ENCODE measurements at regions not wholly inside any gene's neighbourhood (a gene's known extent, or its start where the extent isn't known, plus 50 kb on each side); places are given as distances from the start of the nearest gene placed in this dataset.

DNA sequence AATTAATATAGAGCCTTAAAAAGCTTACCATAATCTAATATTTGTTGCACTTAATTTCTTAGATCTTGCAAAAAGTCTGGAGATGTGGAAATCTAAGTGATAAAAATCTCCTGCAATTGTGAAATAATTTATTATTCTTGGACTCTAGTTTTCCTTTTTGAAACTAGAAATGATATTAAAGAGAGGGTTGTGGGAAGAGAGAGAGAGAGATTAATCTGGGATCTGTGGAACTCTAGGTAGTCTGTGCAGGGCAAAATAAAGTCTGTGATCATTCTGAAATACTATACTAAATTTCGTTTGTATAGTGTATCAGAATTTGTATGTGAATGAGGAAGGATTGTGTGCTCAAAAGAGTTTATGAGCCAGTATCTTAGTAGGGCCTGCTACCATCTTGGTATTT is 692.3 kb downstream of the RWDD3 start:
- Mint-ChIP-seq H3K9me3 (ENCODE audit: unreplicated experiment) (peaks cover 2% of the 10 kb centered on the region), H3K27ac (ENCODE audit: unreplicated experiment) (no peak overlapping the region), H3K4me1 (ENCODE audit: low read depth, unreplicated experiment) (no peaks in the 10 kb centered on the region), H3K4me3 (ENCODE audit: unreplicated experiment) (no peak overlapping the region), H3K27me3 (ENCODE audit: unreplicated experiment) (no peaks in the 10 kb centered on the region), H3K36me3 (ENCODE audit: unreplicated experiment) (no peaks in the 10 kb centered on the region)
- DNase-seq, result no peak
- no peak for TF ChIP-seq CTCF (IDR thresholded peaks at IDR 0.05; ENCODE audit: partially characterized antibody, unreplicated experiment)

GRCh38 chr1:95927061-95927460 is 693.1 kb downstream of the RWDD3 start:
- Mint-ChIP-seq H3K4me1 (ENCODE audit: low read depth, unreplicated experiment) (no peaks in the 10 kb centered on the region), H3K9me3 (ENCODE audit: unreplicated experiment) (peaks cover 2% of the 10 kb centered on the region)

GRCh38 chr1:95935719-95936118 is 701.7 kb downstream of the RWDD3 start:
- no peak for TF ChIP-seq CTCF (IDR thresholded peaks at IDR 0.05; ENCODE audit: partially characterized antibody, unreplicated experiment)
- Mint-ChIP-seq H3K27ac (ENCODE audit: unreplicated experiment) (no peak overlapping the region), H3K27me3 (ENCODE audit: unreplicated experiment) (no peaks in the 10 kb centered on the region), H3K36me3 (ENCODE audit: unreplicated experiment) (no peaks in the 10 kb centered on the region), H3K4me1 (ENCODE audit: low read depth, unreplicated experiment) (peaks cover 2% of the 10 kb centered on the region), H3K4me3 (ENCODE audit: unreplicated experiment) (no peak overlapping the region), H3K9me3 (ENCODE audit: unreplicated experiment) (no peaks in the 10 kb centered on the region)
- DNase-seq, result no peak

More at GRCh38 chr1:95927061-95927460, 693.1 kb downstream of the RWDD3 start:
- no peak for TF ChIP-seq CTCF (IDR thresholded peaks at IDR 0.05; ENCODE audit: partially characterized antibody, unreplicated experiment)
- DNase-seq, result no peak
- H3K27me3 Mint-ChIP-seq (ENCODE audit: unreplicated experiment), result no peaks in the 10 kb centered on the region
- no peaks in the 10 kb centered on the region for H3K36me3 Mint-ChIP-seq (ENCODE audit: unreplicated experiment)
- H3K27ac Mint-ChIP-seq (ENCODE audit: unreplicated experiment), result no peak overlapping the region
- H3K4me3 Mint-ChIP-seq (ENCODE audit: unreplicated experiment), result no peak overlapping the region

GRCh38 chr1:95941121-95941798 is 707.2 kb downstream of the RWDD3 start:
- Mint-ChIP-seq H3K27ac (ENCODE audit: unreplicated experiment) (no peak overlapping the region), H3K27me3 (ENCODE audit: unreplicated experiment) (no peaks in the 10 kb centered on the region), H3K36me3 (ENCODE audit: unreplicated experiment) (no peaks in the 10 kb centered on the region), H3K4me1 (ENCODE audit: low read depth, unreplicated experiment) (no peaks in the 10 kb centered on the region), H3K4me3 (ENCODE audit: unreplicated experiment) (no peak overlapping the region), H3K9me3 (ENCODE audit: unreplicated experiment) (no peaks in the 10 kb centered on the region)
- no peak for DNase-seq
- no peak for TF ChIP-seq CTCF (IDR thresholded peaks at IDR 0.05; ENCODE audit: partially characterized antibody, unreplicated experiment)

DNA sequence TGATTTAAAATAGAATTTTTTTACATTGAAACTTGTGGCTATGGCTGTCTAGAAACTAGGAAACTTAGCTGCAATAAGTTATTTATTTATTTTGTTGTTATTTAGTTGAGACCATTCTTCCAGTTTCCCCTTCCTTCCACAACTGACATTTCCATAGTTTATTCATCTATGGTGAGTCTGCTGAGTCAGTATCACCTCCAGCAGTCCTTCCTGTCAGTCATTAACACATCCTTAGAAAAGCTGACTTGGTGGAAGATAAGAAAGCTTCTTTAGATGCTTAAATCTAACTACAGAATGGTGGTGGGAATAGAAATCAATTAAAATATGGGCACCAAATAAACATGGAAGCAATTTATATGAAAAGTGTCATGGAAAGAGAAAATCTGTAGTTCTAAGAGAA is 714.0 kb downstream of the RWDD3 start:
- TF ChIP-seq CTCF (IDR thresholded peaks at IDR 0.05; ENCODE audit: partially characterized antibody, unreplicated experiment), result no peak
- Mint-ChIP-seq H3K27me3 (ENCODE audit: unreplicated experiment) (no peaks in the 10 kb centered on the region), H3K4me1 (ENCODE audit: low read depth, unreplicated experiment) (peaks cover 7% of the 10 kb centered on the region), H3K36me3 (ENCODE audit: unreplicated experiment) (no peaks in the 10 kb centered on the region), H3K9me3 (ENCODE audit: unreplicated experiment) (peaks cover 4% of the 10 kb centered on the region), H3K4me3 (ENCODE audit: unreplicated experiment) (peak overlapping the region; percentile 10), H3K27ac (ENCODE audit: unreplicated experiment) (peak overlapping the region; percentile 23)
- no peak for DNase-seq
